HG03521 (cell line): ENCODE measurements at regions not wholly inside any gene's neighbourhood (a gene's known extent, or its start where the extent isn't known, plus 50 kb on each side); places are given as distances from the start of the nearest gene placed in this dataset.

ENCODE experiments used
- ATAC-seq: cut with Tn5 transposase; IDR thresholded peaks from one replicate; pipeline ENCODE4 v1.9.1; 2021; ENCODE audit warnings: mild to moderate bottlenecking, moderate library complexity; ENCODE audit not compliant: unreplicated experiment

- ATAC-seq: no peak
These were observed 499.3 kb upstream of the SMIM21 start for GRCh38 chr18:75926811-75927210.

GRCh38 chr18:75923169-75923568 is 495.7 kb upstream of the SMIM21 start:
- no peak for ATAC-seq

- ATAC-seq: no peak
These were observed 489.1 kb upstream of the SMIM21 start for GRCh38 chr18:75916624-75916982.

GRCh38 chr18:75915941-75916623 is 488.6 kb upstream of the SMIM21 start:
- no peak for ATAC-seq

DNA sequence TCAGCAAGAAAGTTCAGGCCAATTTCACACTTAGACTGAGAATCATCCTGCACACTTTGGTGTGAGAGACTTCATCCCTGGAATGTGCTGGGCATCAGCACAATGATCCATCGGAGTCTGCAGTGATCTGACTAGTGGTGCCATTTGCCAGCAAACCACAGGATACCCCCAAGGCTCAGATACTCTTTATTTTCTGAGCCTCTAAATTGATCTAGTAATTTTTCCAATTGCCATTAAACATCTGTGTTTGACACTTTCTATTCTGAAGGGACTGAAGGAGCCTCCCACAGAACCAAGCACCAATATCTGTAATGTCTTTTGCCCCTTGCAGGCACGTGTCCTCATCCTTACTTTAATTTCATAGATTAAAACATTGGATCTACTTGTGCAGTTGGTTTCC is 485.3 kb upstream of the SMIM21 start:
- no peak for ATAC-seq

DNA sequence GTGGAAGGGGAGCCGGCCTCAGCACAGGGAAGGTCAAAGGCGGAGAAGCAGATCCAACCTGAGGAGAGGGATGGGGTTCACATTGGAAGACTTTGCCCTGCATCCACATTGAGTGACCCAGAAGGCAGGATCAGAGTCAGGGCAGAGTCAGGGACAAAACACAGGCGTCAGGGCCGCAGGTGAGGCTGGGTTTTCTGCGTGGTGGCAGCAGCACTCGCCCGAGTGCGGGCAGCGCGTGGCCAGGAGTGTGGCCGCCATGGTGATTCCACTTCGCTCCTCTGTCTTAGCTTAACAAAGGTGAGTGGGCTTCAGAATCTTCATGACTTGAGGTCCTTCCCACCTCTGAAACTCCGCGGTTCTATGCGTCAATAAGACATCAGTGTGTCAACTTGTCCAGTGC is 476.9 kb upstream of the SMIM21 start:
- ATAC-seq: no peak

DNA sequence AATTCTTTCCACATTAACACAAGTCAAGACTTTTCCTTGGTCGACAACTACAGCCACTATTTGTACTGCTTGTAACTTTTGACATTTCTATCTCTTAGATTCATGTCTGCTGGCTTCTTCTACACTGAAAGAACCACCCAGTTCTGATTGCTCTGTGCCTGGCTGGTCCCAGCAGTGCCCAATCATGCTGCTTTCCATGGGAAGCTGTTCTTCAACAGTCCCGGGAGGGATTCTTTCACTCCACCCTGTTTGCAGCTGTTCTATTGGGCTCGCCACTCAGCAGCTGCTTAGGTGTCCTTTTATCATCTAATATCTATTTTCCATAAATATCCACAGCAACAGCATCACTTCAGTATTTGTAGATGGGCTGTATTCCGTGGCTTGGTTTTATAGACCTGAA is 471.1 kb upstream of the SMIM21 start:
- ATAC-seq: no peak

DNA sequence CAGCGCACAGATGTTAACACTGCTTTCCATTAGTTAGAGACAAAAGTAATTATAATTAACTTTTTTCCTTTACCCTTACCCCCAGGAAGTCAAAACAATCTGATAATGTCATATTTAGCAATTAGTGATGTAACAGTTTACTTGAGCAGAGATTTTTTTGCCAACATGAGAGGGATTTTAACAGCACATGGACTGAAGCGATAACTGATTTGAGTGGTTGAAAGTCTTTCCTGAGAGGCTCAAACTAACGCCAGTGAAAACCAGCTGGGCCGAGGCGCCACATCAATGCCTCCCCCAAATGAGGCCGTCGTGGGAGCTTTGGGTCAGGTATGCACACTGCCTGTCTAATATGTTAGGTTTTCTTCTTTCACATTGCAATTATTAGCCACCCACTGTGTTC is 469.9 kb upstream of the SMIM21 start:
- no peak for ATAC-seq

GRCh38 chr18:75896865-75897264 is 469.4 kb upstream of the SMIM21 start:
- ATAC-seq: no peak

GRCh38 chr18:75895135-75895534 is 467.6 kb upstream of the SMIM21 start:
- ATAC-seq: no peak

- no peak for ATAC-seq
These were observed 457.2 kb upstream of the SMIM21 start for GRCh38 chr18:75884728-75885127.

DNA sequence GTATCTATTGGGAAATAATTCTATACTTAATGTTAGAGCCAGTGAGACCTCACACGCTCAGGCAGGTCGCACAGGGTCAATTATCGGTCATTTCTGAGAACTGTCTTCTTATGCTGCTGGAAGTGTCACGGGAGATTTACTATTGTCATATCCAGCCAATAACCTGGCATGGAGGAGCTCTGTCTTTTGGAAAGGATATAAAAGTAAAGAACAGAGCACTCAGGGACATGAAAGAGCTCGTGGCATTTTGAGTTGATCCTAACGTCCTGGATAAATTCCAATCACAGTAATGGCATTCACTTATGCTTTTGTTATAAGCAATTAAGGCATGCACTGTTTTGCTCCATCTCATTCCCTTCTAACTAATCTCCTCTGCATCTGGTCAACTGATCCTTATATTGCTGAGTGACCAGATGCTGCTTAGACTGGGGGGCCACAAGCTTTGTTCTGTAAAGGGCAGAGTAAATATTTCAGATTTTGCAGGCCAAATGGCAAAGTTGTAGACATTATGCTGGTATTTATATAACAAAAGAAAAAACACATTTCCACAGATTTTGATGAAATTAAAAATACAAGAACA is 453.5 kb upstream of the SMIM21 start:
- no peak for ATAC-seq

DNA sequence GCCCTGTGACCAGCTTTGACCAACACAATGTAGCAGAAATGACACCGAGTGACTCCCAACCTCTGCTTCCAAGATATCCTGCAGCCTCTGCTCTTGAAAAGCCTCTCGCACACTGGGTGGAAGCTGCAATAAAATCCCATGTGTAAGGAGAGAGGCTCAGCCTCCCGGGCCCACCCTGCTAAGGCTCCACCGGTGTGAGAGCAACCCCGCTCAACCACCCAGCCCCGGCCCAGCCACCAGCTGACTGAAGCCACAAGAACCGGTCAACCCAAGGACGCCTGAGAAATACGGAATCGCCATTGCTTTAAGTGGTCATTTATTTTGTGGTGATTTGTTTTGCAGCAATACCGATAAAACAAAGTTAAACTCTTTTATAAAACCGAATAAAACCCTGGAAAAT is 452.8 kb upstream of the SMIM21 start:
- no peak for ATAC-seq

DNA sequence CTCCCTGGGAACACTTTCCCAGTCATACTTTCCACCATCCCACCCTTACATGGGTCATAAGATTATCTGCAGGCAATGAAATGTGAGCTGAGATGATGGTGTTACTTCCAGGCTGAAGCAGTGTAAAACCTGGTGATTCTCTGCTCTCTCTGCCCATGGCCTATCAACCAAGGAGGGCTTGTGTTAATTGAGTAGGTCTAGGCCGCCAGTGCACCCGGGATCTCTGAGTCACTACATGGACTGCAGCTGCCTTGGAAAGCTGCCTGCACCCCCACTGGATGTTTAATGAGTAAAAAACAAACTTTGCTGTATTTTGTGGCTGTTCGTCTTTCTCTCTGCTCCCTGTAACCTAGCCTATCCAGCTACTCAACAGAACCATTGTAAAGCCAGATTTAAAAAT is 451.7 kb upstream of the SMIM21 start:
- ATAC-seq: no peak

- no peak for ATAC-seq
These were observed 448.1 kb upstream of the SMIM21 start for GRCh38 chr18:75875559-75875958.

DNA sequence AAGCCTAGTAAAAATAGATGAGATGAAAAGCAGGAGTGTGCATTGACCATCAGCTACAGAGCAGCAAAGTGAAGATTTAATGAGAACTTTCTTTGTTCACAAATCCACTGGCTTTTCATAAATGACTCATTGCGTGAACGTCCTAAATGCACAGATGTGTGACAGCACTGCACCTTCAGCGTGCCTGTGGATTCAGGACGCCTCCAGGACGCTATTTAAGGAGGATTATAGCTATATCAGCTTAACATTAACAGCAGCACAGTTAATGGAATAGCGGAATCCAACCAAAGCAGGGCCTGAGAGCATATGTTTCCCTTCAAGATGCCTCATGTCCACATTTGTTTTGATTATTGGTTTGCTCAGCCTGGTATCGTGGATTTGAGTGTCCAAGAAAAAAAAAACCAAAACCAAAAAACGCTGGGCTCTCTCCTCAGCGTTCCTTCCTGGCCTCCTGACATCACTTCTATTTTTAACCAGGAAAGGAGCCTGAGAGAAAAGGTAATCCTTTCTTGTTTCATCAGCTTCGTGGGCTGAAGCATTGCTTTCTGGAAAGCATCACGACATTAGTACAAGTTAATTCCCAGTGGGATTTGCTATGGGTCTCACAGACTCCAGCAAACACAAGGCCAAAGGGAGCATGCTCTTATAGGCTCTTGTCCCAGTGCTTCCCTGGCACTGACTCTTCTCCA is 447.0 kb upstream of the SMIM21 start:
- no peak for ATAC-seq

- ATAC-seq: no peak
These were observed 444.1 kb upstream of the SMIM21 start for GRCh38 chr18:75871596-75871995.

- ATAC-seq: no peak
These were observed 441.7 kb upstream of the SMIM21 start for GRCh38 chr18:75869162-75869561.

DNA sequence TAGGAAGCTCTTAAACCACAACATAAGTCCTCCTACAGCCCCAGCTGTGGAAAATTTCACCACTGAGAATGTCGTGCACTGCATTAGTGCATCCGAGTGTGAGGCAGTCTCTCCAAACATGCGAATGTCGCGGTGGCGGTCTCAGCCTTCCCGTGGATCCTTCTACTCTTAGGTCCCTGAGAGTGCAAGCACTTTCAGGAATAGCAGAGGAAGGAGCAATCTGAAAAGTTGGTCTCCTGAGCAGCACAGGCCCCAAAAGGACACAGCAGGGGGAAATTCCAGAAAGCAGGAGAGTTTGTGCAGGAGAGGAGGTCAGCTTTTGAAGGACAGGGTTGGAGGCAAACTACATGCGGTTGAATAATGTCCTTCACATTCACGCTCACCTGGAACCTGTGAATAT is 440.5 kb upstream of the SMIM21 start:
- ATAC-seq: no peak

- ATAC-seq: no peak
These were observed 438.1 kb upstream of the SMIM21 start for GRCh38 chr18:75865639-75866038.

GRCh38 chr18:75864816-75865215 is 437.3 kb upstream of the SMIM21 start:
- no peak for ATAC-seq

DNA sequence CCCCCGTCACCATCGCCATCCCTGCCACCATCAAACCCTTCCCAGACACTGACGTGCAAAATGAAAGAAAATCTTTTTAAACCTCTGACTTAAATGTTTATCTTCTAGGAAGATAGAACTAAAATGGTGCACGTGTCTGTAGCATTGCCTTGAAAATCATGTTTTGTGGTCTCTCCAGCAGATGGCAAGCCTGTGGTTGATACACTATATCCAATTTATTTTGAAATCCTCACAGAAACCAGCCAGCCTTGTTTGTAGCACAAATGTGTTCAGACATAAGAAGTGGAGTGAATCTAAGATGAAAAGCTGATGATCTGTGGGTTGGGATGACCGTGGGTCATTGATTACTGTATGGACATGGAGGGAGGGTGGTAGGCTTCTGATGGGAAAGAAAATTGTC is 436.2 kb upstream of the SMIM21 start:
- no peak for ATAC-seq

- ATAC-seq: no peak
These were observed 435.0 kb upstream of the SMIM21 start for GRCh38 chr18:75862458-75862857.
